K562 (cell line): ENCODE measurements at regions not wholly inside any gene's neighbourhood (a gene's known extent, or its start where the extent isn't known, plus 50 kb on each side); places are given as distances from the start of the nearest gene placed in this dataset.

Experiments
- ATAC-seq: fragments of 200-7000 bp; cut with Tn5 transposase; 3 replicates; pipeline ENCODE4 v1.9.1; 2020; ENCODE audit warnings: moderate library complexity
- BruUV-seq: library from RNA; stranded (reverse); fragments of 400-500 nt; replicated peaks from 2 replicates; lab custom pipeline; 2021; lab: Mats Ljungman, UMichigan
- CTCF ChIA-PET: fragments of 300-600 bp; formaldehyde crosslinking; extraction: SDS; loops from one replicate; lab custom pipeline; 2021; ENCODE audit warnings: low intra/inter-chr PET ratio; lab: Yijun Ruan, JAX
- POLR2A ChIA-PET: fragments of 300-600, 350-650 bp; sonication (Branson Sonifier 250); formaldehyde crosslinking; extraction: SDS; loops from one replicate; lab custom pipeline; 2021; ENCODE audit warnings: antibody characterized with exemption, inconsistent platforms; lab: Yijun Ruan, JAX
- DNase-seq, 4 experiments: peaks; one replicate each; pipeline versions ENCODE4 v3.0.0 to v3.0.0-alpha.2; 2011 to 2018; ENCODE audit warnings: low spot score in 3 of 4, mixed read lengths in 3 of 4; ENCODE audit errors: extremely low read depth in 1 of 4
- FAIRE-seq: peaks from 2 replicates; lab custom pipeline; 2011; peaks lifted over from hg19 to GRCh38; lab: Jason Lieb, UNC
- H2AFZ ChIP-seq: 2 replicates; pipeline ENCODE4 v1.6.0; 2011; ENCODE audit warnings: low read depth, low read length, control low read depth, inconsistent platforms
- H3K27ac ChIP-seq: fragments of 200-600 bp; 3 replicates; pipeline ENCODE4 v1.8.0; 2011; ENCODE audit warnings: low read depth, mild to moderate bottlenecking, control low read depth, inconsistent platforms, low read length, moderate library complexity, mixed read lengths; ENCODE audit errors: extremely low read depth
- H3K27me3 ChIP-seq, 2 experiments: fragments of 300-600 bp in 1 of 2; 2 replicates in 1 of 2; 3 replicates in 1 of 2; pipeline versions ENCODE4 v1.6.0 to v1.8.0; 2011; ENCODE audit warnings: inconsistent platforms in 2 of 2, low read length in 2 of 2, mild to moderate bottlenecking in 1 of 2, mixed read lengths in 1 of 2, moderate library complexity in 1 of 2; ENCODE audit not compliant: control insufficient read depth in 2 of 2, insufficient read depth in 2 of 2
- H3K36me3 ChIP-seq: fragments of 300-600 bp; 3 replicates; pipeline ENCODE4 v1.8.0; 2011; ENCODE audit warnings: mild to moderate bottlenecking, low read length, inconsistent platforms; ENCODE audit not compliant: control insufficient read depth, insufficient read depth
- H3K4me1 ChIP-seq, 2 experiments: fragments of 200-600 bp in 1 of 2; replicated peaks in 1 of 2; 2 replicates in 1 of 2; 3 replicates in 1 of 2; pipeline versions ENCODE4 v1.5.1 to v1.8.0; 2011; ENCODE audit warnings: inconsistent platforms in 2 of 2, low read length in 2 of 2, mild to moderate bottlenecking in 1 of 2, mixed read lengths in 1 of 2, moderate library complexity in 1 of 2; ENCODE audit not compliant: control insufficient read depth in 2 of 2, insufficient read depth in 2 of 2
- H3K4me2 ChIP-seq: 2 replicates; pipeline ENCODE4 v1.6.1; 2011; ENCODE audit warnings: low read length, control low read depth, inconsistent platforms, mixed read lengths; ENCODE audit not compliant: insufficient read depth
- H3K4me3 ChIP-seq: fragments of 200-600 bp; sonication (generic), shearing (Covaris generic); 2 replicates; pipeline ENCODE4 v1.5.1; 2016; ENCODE audit warnings: control low read depth, inconsistent platforms
- H3K79me2 ChIP-seq: fragments of 200-600 bp; 3 replicates; pipeline ENCODE4 v1.8.0; 2011; ENCODE audit warnings: low read length, inconsistent platforms; ENCODE audit not compliant: control insufficient read depth, insufficient read depth
- H3K9ac ChIP-seq, 2 experiments: 2 replicates each; pipeline versions ENCODE4 v1.6.0 to v1.6.1; 2011; ENCODE audit warnings: low read depth in 2 of 2, low read length in 2 of 2, control low read depth in 1 of 2, inconsistent platforms in 1 of 2, mild to moderate bottlenecking in 1 of 2, mixed read lengths in 1 of 2; ENCODE audit not compliant: insufficient read depth in 1 of 2
- H3K9me1 ChIP-seq: one replicate; pipeline ENCODE4 v1.6.0; 2011; ENCODE audit warnings: inconsistent platforms, mild to moderate bottlenecking, low read length, moderate library complexity; ENCODE audit not compliant: control insufficient read depth, insufficient read depth
- H3K9me3 ChIP-seq: replicated peaks from 2 replicates; pipeline ENCODE4 v1.5.1; 2011; ENCODE audit warnings: low read depth, low read length, inconsistent platforms; ENCODE audit not compliant: control insufficient read depth, insufficient read depth
- H4K20me1 ChIP-seq: replicated peaks from 2 replicates; pipeline ENCODE4 v1.6.1; 2011; ENCODE audit warnings: low read length, inconsistent platforms, mixed read lengths; ENCODE audit not compliant: control insufficient read depth, insufficient read depth
- DPF2 ChIP-seq: fragments of 450-650 bp; IDR thresholded peaks from 2 replicates; pipeline ENCODE4 v1.6.1; 2016
- FIP1L1 ChIP-seq: fragments of 200-400 bp; formaldehyde crosslinking; IDR thresholded peaks from 2 replicates; pipeline ENCODE4 v1.6.1; 2018; ENCODE audit warnings: mild to moderate bottlenecking, low read depth, low read length; ENCODE audit not compliant: poor library complexity, severe bottlenecking
- GABPB2 ChIP-seq: fragments of 250-450 bp; sonication (Bioruptor Pico); conservative IDR thresholded peaks from 2 replicates; pipeline ENCODE4 v1.5.1; 2021; ENCODE audit warnings: mild to moderate bottlenecking
- MBD2 ChIP-seq: sonication (generic); IDR thresholded peaks from 2 replicates; pipeline ENCODE4 v1.6.1; 2016; ENCODE audit warnings: low read depth, borderline replicate concordance
- MXI1 ChIP-seq: IDR thresholded peaks from 2 replicates; pipeline ENCODE4 v1.6.1; 2011; ENCODE audit warnings: low read depth, mild to moderate bottlenecking, improper control_type of control experiment, low read length
- NR2C2 ChIP-seq, 2 experiments: fragments of 200-800 bp in 1 of 2; sonication (Bioruptor generic) in 1 of 2; sonication (generic) in 1 of 2; formaldehyde crosslinking in 1 of 2; IDR thresholded peaks; 2 replicates each; pipeline versions ENCODE4 v1.6.1 to v1.8.0; 2016 to 2022; ENCODE audit warnings: mild to moderate bottlenecking in 1 of 2, missing compliant biosample characterization in 1 of 2, missing genetic modification characterization in 1 of 2, missing genetic modification reagents in 1 of 2
- NUFIP1 ChIP-seq: fragments of 450-650 bp; IDR thresholded peaks from 2 replicates; pipeline ENCODE4 v1.6.1; 2018; ENCODE audit not compliant: partially characterized antibody
- PHB2 ChIP-seq: fragments of 450-650 bp; IDR thresholded peaks from 2 replicates; pipeline ENCODE4 v1.6.1; 2017; ENCODE audit warnings: low read depth
- TCF7 ChIP-seq: sonication (generic); IDR thresholded peaks from 2 replicates; pipeline ENCODE4 v1.6.1; 2016; ENCODE audit warnings: antibody characterized with exemption, borderline replicate concordance
- TSC22D4 ChIP-seq: fragments of 450-650 bp; IDR thresholded peaks from 2 replicates; pipeline ENCODE4 v1.6.1; 2016; ENCODE audit warnings: missing genetic modification characterization, missing biosample characterization, control low read depth
- ZNF124 ChIP-seq: sonication (generic); formaldehyde crosslinking; IDR thresholded peaks from 2 replicates; pipeline ENCODE4 v1.8.1; 2022; ENCODE audit warnings: missing genetic modification reagents
- ZNF561 ChIP-seq: fragments of 450-650 bp; formaldehyde crosslinking; conservative IDR thresholded peaks from 2 replicates; pipeline ENCODE4 v1.4.0; 2020; ENCODE audit warnings: mild to moderate bottlenecking, moderate library complexity
- ZNF79 ChIP-seq: fragments of 250-450 bp; sonication (Bioruptor Pico); IDR thresholded peaks from 2 replicates; pipeline ENCODE4 v1.4.0; 2020; ENCODE audit warnings: low read depth, mild to moderate bottlenecking, moderate library complexity
- WGBS: fragments of 100-300 bp; shearing (Covaris generic); methylation state at CpG from one replicate; pipeline ENCODE4 v1.1.6; 2016; ENCODE audit warnings: low coverage, mixed read lengths; ENCODE audit not compliant: insufficient coverage; ENCODE audit errors: missing lambda C conversion rate; 5-methylcytosine and 5-hydroxymethylcytosine counted together
- in situ Hi-C: fragments of 300-500 bp; cut with MboI; formaldehyde crosslinking; loops from 4 replicates; pipeline ENCODE4 v1.15.0; 2018; ENCODE audit warnings: inconsistent platforms, mixed read lengths
- intact Hi-C: fragments of 100-400 bp; cut with micrococcal nuclease; formaldehyde crosslinking; loops from 2 replicates; pipeline ENCODE4 v1.14.2; 2022
- TF ChIP-seq, protein P1 (sequence below): fragments of 150-350 bp; conservative IDR thresholded peaks from 2 replicates; pipeline ENCODE4 v1.6.1; 2014; ENCODE audit warnings: low read length

DNA sequence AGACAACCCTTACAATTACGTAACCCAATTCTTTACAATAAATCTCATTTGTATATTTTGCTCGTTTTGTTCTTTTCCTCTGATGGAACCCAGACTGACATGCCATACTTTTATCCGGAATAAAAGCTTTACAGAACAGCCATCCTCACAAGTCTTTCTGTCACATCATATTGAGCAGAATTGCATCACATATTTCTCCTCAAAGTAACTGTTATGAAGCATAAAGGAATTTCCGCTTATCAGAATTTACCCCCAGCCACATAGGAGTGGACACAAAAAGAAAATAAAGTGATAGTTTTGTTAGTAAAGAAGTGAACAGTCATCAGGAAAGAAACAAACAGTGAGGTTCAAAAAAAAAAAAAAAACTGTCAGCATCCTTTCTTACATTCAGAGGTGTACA lies 539.5 kb upstream of the LUZP2 start:
- no peaks in the 10 kb centered on the region for H3K36me3 ChIP-seq
- no peaks in the 10 kb centered on the region for H3K9me1 ChIP-seq
- no peak for FAIRE-seq
- no peaks in the 10 kb centered on the region for H4K20me1 ChIP-seq
- H3K9ac ChIP-seq = no peak overlapping the region
- in situ Hi-C loops = no loop called here
- CTCF ChIA-PET = no interaction called here
- H2AFZ ChIP-seq = no peak overlapping the region
- H3K27me3 ChIP-seq = no peaks in the 10 kb centered on the region
- TF ChIP-seq, protein P1, sequence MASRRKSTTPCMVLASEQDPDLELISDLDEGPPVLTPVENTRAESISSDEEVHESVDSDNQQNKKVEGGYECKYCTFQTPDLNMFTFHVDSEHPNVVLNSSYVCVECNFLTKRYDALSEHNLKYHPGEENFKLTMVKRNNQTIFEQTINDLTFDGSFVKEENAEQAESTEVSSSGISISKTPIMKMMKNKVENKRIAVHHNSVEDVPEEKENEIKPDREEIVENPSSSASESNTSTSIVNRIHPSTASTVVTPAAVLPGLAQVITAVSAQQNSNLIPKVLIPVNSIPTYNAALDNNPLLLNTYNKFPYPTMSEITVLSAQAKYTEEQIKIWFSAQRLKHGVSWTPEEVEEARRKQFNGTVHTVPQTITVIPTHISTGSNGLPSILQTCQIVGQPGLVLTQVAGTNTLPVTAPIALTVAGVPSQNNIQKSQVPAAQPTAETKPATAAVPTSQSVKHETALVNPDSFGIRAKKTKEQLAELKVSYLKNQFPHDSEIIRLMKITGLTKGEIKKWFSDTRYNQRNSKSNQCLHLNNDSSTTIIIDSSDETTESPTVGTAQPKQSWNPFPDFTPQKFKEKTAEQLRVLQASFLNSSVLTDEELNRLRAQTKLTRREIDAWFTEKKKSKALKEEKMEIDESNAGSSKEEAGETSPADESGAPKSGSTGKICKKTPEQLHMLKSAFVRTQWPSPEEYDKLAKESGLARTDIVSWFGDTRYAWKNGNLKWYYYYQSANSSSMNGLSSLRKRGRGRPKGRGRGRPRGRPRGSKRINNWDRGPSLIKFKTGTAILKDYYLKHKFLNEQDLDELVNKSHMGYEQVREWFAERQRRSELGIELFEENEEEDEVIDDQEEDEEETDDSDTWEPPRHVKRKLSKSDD = no peak
- no peak for TF ChIP-seq NR2C2 (CRISPR knock-in tag; IDR thresholded peaks at IDR 0.05)
- TF ChIP-seq NR2C2 (tag; IDR thresholded peaks at IDR 0.05) = no peak
- no peak for TF ChIP-seq DPF2
- TF ChIP-seq ZNF561 (CRISPR knock-in tag) = no peak
- TF ChIP-seq ZNF79 = no peak
- no peak for TF ChIP-seq TCF7
- no peak for TF ChIP-seq TSC22D4 (tag)
- no peak for TF ChIP-seq NUFIP1
- TF ChIP-seq GABPB2 (CRISPR knock-in tag) = no peak
- no peak for TF ChIP-seq ZNF124
- TF ChIP-seq FIP1L1 = no peak
- TF ChIP-seq MXI1 = no peak
- no peak for TF ChIP-seq PHB2
- TF ChIP-seq MBD2 = no peak
- TF ChIP-seq, all 486 proteins: peak for 0
- Histone ChIP-seq H3K4me1 (no peaks in the 10 kb centered on the region), H3K4me2 (no peak overlapping the region), H3K79me2 (no peaks in the 10 kb centered on the region), H3K27ac (no peak overlapping the region), H3K9me3 (no peaks in the 10 kb centered on the region), H3K4me3 (no peak overlapping the region)
- BruUV-seq = no TSS peak
- intact Hi-C loops = no loop called here
- POLR2A ChIA-PET = no interaction called here
- 0% methylated on average over 4 of the region's 4 CpGs for WGBS
- no peak for ATAC-seq
- DNase-seq = no peak
